H1 (cell line): ENCODE measurements at regions not wholly inside any gene's neighbourhood (a gene's known extent, or its start where the extent isn't known, plus 50 kb on each side); places are given as distances from the start of the nearest gene placed in this dataset.

ENCODE experiments used
- CTCF ChIA-PET: fragments of 300-600 bp; sonication (Branson Sonifier 250); formaldehyde crosslinking; loops from one replicate; lab custom pipeline; 2021; ENCODE audit not compliant: partially characterized antibody; lab: Charles Lee
- POLR2A ChIA-PET: fragments of 300-600 bp; sonication (Branson Sonifier 250); formaldehyde crosslinking; loops from one replicate; lab custom pipeline; 2021; ENCODE audit warnings: inconsistent platforms; ENCODE audit not compliant: partially characterized antibody; lab: Charles Lee
- DNase-seq, 2 experiments: peaks; one replicate each; pipeline versions ENCODE4 v3.0.0 to v3.0.0-alpha.2; 2010 to 2022; ENCODE audit warnings: low spot score in 2 of 2, low read depth in 1 of 2, mixed read lengths in 1 of 2
- FAIRE-seq: peaks from 2 replicates; lab custom pipeline; 2011; peaks lifted over from hg19 to GRCh38; lab: Jason Lieb, UNC
- H2AFZ ChIP-seq: 2 replicates; pipeline ENCODE4 v1.8.1; 2012; ENCODE audit warnings: low read length, inconsistent platforms
- H2AK5ac ChIP-seq: 2 replicates; pipeline ENCODE4 v1.6.1; 2013; ENCODE audit warnings: low read depth, low read length
- H2BK120ac ChIP-seq: replicated peaks from 2 replicates; pipeline ENCODE3; 2013; ENCODE audit warnings: low read depth, low read length, inconsistent platforms
- H2BK12ac ChIP-seq: 2 replicates; pipeline ENCODE4 v1.6.1; 2013; ENCODE audit warnings: low read depth, low read length
- H2BK15ac ChIP-seq: 2 replicates; pipeline ENCODE4 v1.6.1; 2013; ENCODE audit warnings: low read length
- H2BK20ac ChIP-seq: 2 replicates; pipeline ENCODE4 v1.6.1; 2013; ENCODE audit warnings: low read length
- H2BK5ac ChIP-seq: 2 replicates; pipeline ENCODE4 v1.6.1; 2013; ENCODE audit warnings: low read depth, low read length
- H3K14ac ChIP-seq: 2 replicates; pipeline ENCODE4 v1.6.1; 2013; ENCODE audit warnings: inconsistent platforms; ENCODE audit not compliant: insufficient read length
- H3K18ac ChIP-seq: 2 replicates; pipeline ENCODE4 v1.6.1; 2013; ENCODE audit warnings: low read length; ENCODE audit errors: extremely low read depth
- H3K23ac ChIP-seq: 2 replicates; pipeline ENCODE4 v1.6.1; 2013; ENCODE audit warnings: inconsistent platforms; ENCODE audit not compliant: insufficient read length
- H3K23me2 ChIP-seq: 2 replicates; pipeline ENCODE4 v1.6.1; 2013; ENCODE audit warnings: low read depth, low read length
- H3K27ac ChIP-seq: 2 replicates; pipeline ENCODE4 v1.6.1; 2011; ENCODE audit warnings: low read depth, low read length, inconsistent platforms
- H3K27me3 ChIP-seq, 4 experiments: replicated peaks in 1 of 4; 1 replicate in 1 of 4; 2 replicates in 3 of 4; pipeline versions ENCODE4 v1.6.1 to v1.8.1; 2011 to 2013; ENCODE audit warnings: low read length in 3 of 4, mild to moderate bottlenecking in 3 of 4, inconsistent platforms in 2 of 4, mixed read lengths in 2 of 4, moderate library complexity in 1 of 4; ENCODE audit not compliant: control insufficient read depth in 3 of 4, insufficient read depth in 3 of 4; ENCODE audit errors: extremely low read depth in 1 of 4
- H3K36me3 ChIP-seq, 4 experiments: 2 replicates each; pipeline versions ENCODE4 v1.6.1 to v1.8.1; 2011 to 2013; ENCODE audit warnings: mild to moderate bottlenecking in 4 of 4, low read length in 3 of 4, moderate library complexity in 2 of 4, control low read depth in 1 of 4, inconsistent platforms in 1 of 4; ENCODE audit not compliant: insufficient read depth in 4 of 4, control insufficient read depth in 2 of 4
- H3K4ac ChIP-seq: replicated peaks from 2 replicates; pipeline ENCODE3; 2013; ENCODE audit warnings: low read length, low read depth, mixed read lengths, inconsistent platforms; ENCODE audit not compliant: insufficient read length
- H3K4me1 ChIP-seq, 4 experiments: replicated peaks in 1 of 4; 1 replicate in 1 of 4; 2 replicates in 3 of 4; pipeline versions ENCODE4 v1.6.1 to v1.8.1; 2011 to 2013; ENCODE audit warnings: low read length in 3 of 4, inconsistent platforms in 2 of 4, mixed read lengths in 1 of 4; ENCODE audit not compliant: insufficient read depth in 4 of 4, control insufficient read depth in 3 of 4
- H3K4me2 ChIP-seq, 2 experiments: 2 replicates each; pipeline versions ENCODE4 v1.6.1 to v1.8.1; 2011 to 2013; ENCODE audit warnings: low read depth in 2 of 2, low read length in 2 of 2, control low read depth in 1 of 2, inconsistent platforms in 1 of 2, mild to moderate bottlenecking in 1 of 2; ENCODE audit not compliant: insufficient read depth in 1 of 2
- H3K4me3 ChIP-seq, 4 experiments: fragments of 200-600, 300-600 bp in 1 of 4; sonication (generic), shearing (Covaris generic), sonication (Bioruptor Twin) in 1 of 4; 2 replicates each; pipeline versions ENCODE4 v1.5.1 to v1.8.1; 2011 to 2016; ENCODE audit warnings: low read length in 4 of 4, low read depth in 3 of 4, control low read depth in 2 of 4, inconsistent platforms in 2 of 4, mild to moderate bottlenecking in 2 of 4, mixed read lengths in 1 of 4, moderate library complexity in 1 of 4; ENCODE audit not compliant: insufficient read depth in 2 of 4; ENCODE audit errors: extremely low read depth in 1 of 4
- H3K56ac ChIP-seq: replicated peaks from 2 replicates; pipeline ENCODE3; 2013; ENCODE audit warnings: low read depth, mild to moderate bottlenecking, mixed read lengths, low read length, inconsistent platforms; ENCODE audit not compliant: insufficient read length
- H3K79me1 ChIP-seq: 2 replicates; pipeline ENCODE4 v1.6.1; 2013; ENCODE audit warnings: low read depth, low read length, control low read depth
- H3K79me2 ChIP-seq, 2 experiments: 2 replicates each; pipeline versions ENCODE4 v1.6.1 to v1.8.1; 2012 to 2013; ENCODE audit warnings: low read length in 2 of 2, mild to moderate bottlenecking in 2 of 2, inconsistent platforms in 1 of 2; ENCODE audit not compliant: insufficient read depth in 2 of 2, control insufficient read depth in 1 of 2
- H3K9ac ChIP-seq, 4 experiments: replicated peaks in 1 of 4; 1 replicate in 1 of 4; 2 replicates in 3 of 4; pipeline versions ENCODE4 v1.6.1 to v1.8.1; 2011 to 2013; ENCODE audit warnings: low read depth in 3 of 4, low read length in 3 of 4, control low read depth in 2 of 4, mild to moderate bottlenecking in 2 of 4, moderate library complexity in 2 of 4, inconsistent platforms in 1 of 4; ENCODE audit errors: extremely low read depth in 1 of 4
- H3K9me3 ChIP-seq, 2 experiments: 2 replicates each; pipeline versions ENCODE4 v1.6.1 to v1.8.1; 2012 to 2013; ENCODE audit warnings: mild to moderate bottlenecking in 2 of 2, moderate library complexity in 2 of 2, control low read depth in 1 of 2, inconsistent platforms in 1 of 2, low read depth in 1 of 2, low read length in 1 of 2, mixed read lengths in 1 of 2; ENCODE audit not compliant: insufficient read depth in 2 of 2
- H4K20me1 ChIP-seq, 2 experiments: replicated peaks in 1 of 2; 2 replicates each; pipeline versions ENCODE3 to v1.8.1; 2011 to 2013; ENCODE audit warnings: inconsistent platforms in 2 of 2, low read length in 2 of 2, mild to moderate bottlenecking in 1 of 2; ENCODE audit not compliant: insufficient read depth in 2 of 2, control insufficient read depth in 1 of 2
- H4K5ac ChIP-seq: 2 replicates; pipeline ENCODE4 v1.6.1; 2013; ENCODE audit warnings: low read length, low read depth, mixed read lengths, inconsistent platforms; ENCODE audit not compliant: insufficient read length
- H4K8ac ChIP-seq: 2 replicates; pipeline ENCODE4 v1.8.0; 2013; ENCODE audit warnings: mild to moderate bottlenecking, moderate library complexity, low read length, inconsistent platforms; ENCODE audit not compliant: insufficient read depth; ENCODE audit errors: extremely low read depth
- H4K91ac ChIP-seq: replicated peaks from 2 replicates; pipeline ENCODE3; 2013; ENCODE audit warnings: low read length, mixed read lengths, inconsistent platforms; ENCODE audit not compliant: insufficient read length
- CBX8 ChIP-seq: fragments of 300-800, 300-1000 bp; sonication (generic); IDR thresholded peaks from 2 replicates; pipeline ENCODE4 v1.7.1; 2016; ENCODE audit warnings: low read depth, low read length, borderline replicate concordance
- CHD1 ChIP-seq: IDR thresholded peaks from 2 replicates; pipeline ENCODE4 v1.6.1; 2012; ENCODE audit warnings: low read depth, low read length, improper control_type of control experiment
- CHD2 ChIP-seq: IDR thresholded peaks from 2 replicates; pipeline ENCODE4 v1.6.1; 2012; ENCODE audit warnings: low read length, improper control_type of control experiment
- EGR1 ChIP-seq: IDR thresholded peaks from 2 replicates; pipeline ENCODE4 v1.6.1; 2011; ENCODE audit warnings: low read depth, low read length, borderline replicate concordance
- FOSL1 ChIP-seq: IDR thresholded peaks from 2 replicates; pipeline ENCODE4 v1.6.1; 2011; ENCODE audit warnings: mild to moderate bottlenecking, low read depth, low read length, moderate library complexity; ENCODE audit not compliant: insufficient read depth
- GABPA ChIP-seq: IDR thresholded peaks from 2 replicates; pipeline ENCODE4 v1.6.1; 2011; ENCODE audit warnings: mild to moderate bottlenecking, low read length, moderate library complexity, borderline replicate concordance; ENCODE audit not compliant: insufficient read depth
- JUND ChIP-seq: IDR thresholded peaks from 2 replicates; pipeline ENCODE4 v1.6.1; 2011; ENCODE audit warnings: mild to moderate bottlenecking, improper control_type of control experiment, low read length
- KDM1A ChIP-seq: fragments of 200-600, 300-600 bp; sonication (generic); IDR thresholded peaks from 2 replicates; pipeline ENCODE4 v1.7.1; 2016; ENCODE audit warnings: mild to moderate bottlenecking, low read length, borderline replicate concordance
- MAX ChIP-seq: IDR thresholded peaks from 2 replicates; pipeline ENCODE4 v1.6.1; 2012; ENCODE audit warnings: inconsistent platforms
- POU5F1 ChIP-seq: IDR thresholded peaks from 2 replicates; pipeline ENCODE4 v1.6.1; 2011; ENCODE audit warnings: low read depth, mild to moderate bottlenecking, low read length, moderate library complexity
- RBBP5 ChIP-seq: IDR thresholded peaks from 2 replicates; pipeline ENCODE4 v1.7.1; 2012; ENCODE audit warnings: low read depth, mild to moderate bottlenecking, inconsistent platforms, low read length, moderate library complexity, borderline replicate concordance
- RNF2 ChIP-seq: fragments of 200-900, 300-1000 bp; sonication (generic); IDR thresholded peaks from 2 replicates; pipeline ENCODE4 v1.7.1; 2016; ENCODE audit warnings: borderline replicate concordance, low read depth, mild to moderate bottlenecking, antibody characterized with exemption, low read length; ENCODE audit not compliant: poor library complexity, severe bottlenecking; ENCODE audit errors: missing control alignments
- SP2 ChIP-seq: IDR thresholded peaks from 2 replicates; pipeline ENCODE4 v1.6.1; 2012; ENCODE audit warnings: mild to moderate bottlenecking, low read length, inconsistent platforms
- SRF ChIP-seq: IDR thresholded peaks from 2 replicates; pipeline ENCODE4 v1.6.1; 2011; ENCODE audit warnings: mild to moderate bottlenecking, low read depth, low read length, moderate library complexity
- TEAD4 ChIP-seq: IDR thresholded peaks from 2 replicates; pipeline ENCODE4 v1.6.1; 2012; ENCODE audit warnings: low read depth, low read length, inconsistent platforms, mixed read lengths
- WGBS, 2 experiments: shearing (Covaris generic) in 1 of 2; methylation state at CpG; one replicate each; pipeline versions ENCODE4 v1.1.6 to v1.1.7; 2013 to 2015; ENCODE audit warnings: low lambda C conversion rate in 2 of 2, mixed read lengths in 2 of 2, inconsistent platforms in 1 of 2, low coverage in 1 of 2, missing lambda C conversion rate in 1 of 2; ENCODE audit not compliant: insufficient replicate concordance in 2 of 2, insufficient coverage in 1 of 2, insufficient read length in 1 of 2; ENCODE audit errors: extremely low coverage in 1 of 2, missing lambda C conversion rate in 1 of 2; 5-methylcytosine and 5-hydroxymethylcytosine counted together

DNA sequence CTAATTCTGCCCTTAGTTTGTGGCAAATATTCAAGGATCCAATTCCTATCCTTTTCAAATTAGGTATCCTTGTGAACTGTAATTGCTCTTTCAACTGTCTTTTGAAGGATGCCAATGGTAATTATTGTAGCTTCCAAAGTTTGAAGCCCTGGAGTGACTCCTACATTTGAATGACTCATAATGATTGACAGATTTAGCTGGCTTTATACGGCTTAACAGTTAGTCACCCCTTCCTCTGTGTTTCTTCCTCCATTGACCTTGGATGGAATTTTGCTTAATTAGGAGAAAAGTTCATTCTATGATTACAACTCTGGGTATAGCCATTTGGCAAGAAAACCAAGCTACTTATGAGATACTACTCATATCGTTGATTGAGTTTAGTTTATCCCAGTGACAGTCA lies 639.3 kb upstream of the KIRREL3 start:
- ChIA-PET POLR2A (interaction anchor here (0.5 kb wide), 1 partner anchor 1336 kb away, joined by 3 read pairs; the partner anchor contains the start of gene DCPS), CTCF (interaction anchor here (0.9 kb wide), 1 partner anchor 10 kb away, joined by 3 read pairs; no protein-coding TSS in a partner anchor)
- 97% methylated on average over 2 of the region's 2 CpGs; no CpG with 5 or more reads in 1 of the 2 experiments for WGBS, 2 experiments
- H2BK120ac ChIP-seq: no peak overlapping the region
- H3K9ac ChIP-seq: no peak overlapping the region
- no peaks in the 10 kb centered on the region for H3K9me3 ChIP-seq
- H2AFZ ChIP-seq: no peak overlapping the region
- H4K5ac ChIP-seq: no peak overlapping the region
- H2BK12ac ChIP-seq: no peak overlapping the region
- H2BK5ac ChIP-seq: no peak overlapping the region
- no peak overlapping the region for H4K91ac ChIP-seq
- H3K79me1 ChIP-seq: no peaks in the 10 kb centered on the region
- H2BK20ac ChIP-seq: no peak overlapping the region
- no peak overlapping the region for H3K18ac ChIP-seq
- FAIRE-seq: no peak
- H3K4me2 ChIP-seq: no peak overlapping the region
- no peak for DNase-seq
- no peak overlapping the region for H4K8ac ChIP-seq
- H3K56ac ChIP-seq: no peak overlapping the region
- H3K23ac ChIP-seq: no peak overlapping the region
- no peaks in the 10 kb centered on the region for H3K27me3 ChIP-seq
- H2BK15ac ChIP-seq: no peak overlapping the region
- H4K20me1 ChIP-seq: no peaks in the 10 kb centered on the region
- no peak overlapping the region for H2AK5ac ChIP-seq
- H3K4ac ChIP-seq: no peak overlapping the region
- no peak overlapping the region for H3K27ac ChIP-seq
- no peaks in the 10 kb centered on the region for H3K36me3 ChIP-seq
- no peak overlapping the region for H3K4me3 ChIP-seq
- peaks cover 0 to 3% (median 1%) of the 10 kb centered on the region in 4 experiments; a peak in 1 of 7 replicates for H3K4me1 ChIP-seq
- no peak overlapping the region for H3K14ac ChIP-seq
- H3K79me2 ChIP-seq: no peaks in the 10 kb centered on the region
- no peaks in the 10 kb centered on the region for H3K23me2 ChIP-seq
- TF ChIP-seq SRF: no peak
- no peak for TF ChIP-seq GABPA
- no peak for TF ChIP-seq CHD2
- TF ChIP-seq FOSL1: no peak
- no peak for TF ChIP-seq CBX8
- no peak for TF ChIP-seq MAX
- TF ChIP-seq JUND: no peak
- no peak for TF ChIP-seq TEAD4
- no peak for TF ChIP-seq CHD1
- no peak for TF ChIP-seq POU5F1
- TF ChIP-seq KDM1A: no peak
- no peak for TF ChIP-seq RBBP5
- no peak for TF ChIP-seq EGR1
- no peak for TF ChIP-seq SP2
- no peak for TF ChIP-seq RNF2
